Suppressor macrophage treated with lipopolysaccharide for 4 hours (primary cell): ENCODE measurements at regions not wholly inside any gene's neighbourhood (a gene's known extent, or its start where the extent isn't known, plus 50 kb on each side); places are given as distances from the start of the nearest gene placed in this dataset.
"Not testable (repeated sequence)": the region's sequence is repeated elsewhere in the genome, so short reads cannot be mapped to it uniquely, and the experiment has no call there.

Source experiments
- DNase-seq: peaks from one replicate; pipeline ENCODE4 v3.0.0-alpha.2; 2020

- no peak for DNase-seq
Measured at GRCh38 chr12:127479256-127479655, 787.7 kb upstream of the TMEM132C start.

- DNase-seq, result no peak
Measured at GRCh38 chr12:127480775-127481314, 786.1 kb upstream of the TMEM132C start.

GRCh38 chr12:127482950-127483349, 784.0 kb upstream of the TMEM132C start:
- no peak for DNase-seq

- peak; percentile 3 for DNase-seq
Measured at GRCh38 chr12:127485528-127485927, 781.4 kb upstream of the TMEM132C start.

GRCh38 chr12:127487031-127487430, 779.9 kb upstream of the TMEM132C start:
- DNase-seq, result no peak

GRCh38 chr12:127489061-127489460, 777.9 kb upstream of the TMEM132C start:
- DNase-seq, result no peak

GRCh38 chr12:127494961-127495915, 771.7 kb upstream of the TMEM132C start:
- no peak for DNase-seq

- DNase-seq, result no peak
Measured at GRCh38 chr12:127496255-127496654, 770.7 kb upstream of the TMEM132C start.

GRCh38 chr12:127500512-127501035, 766.4 kb upstream of the TMEM132C start:
- no peak for DNase-seq

GRCh38 chr12:127501916-127502315, 765.1 kb upstream of the TMEM132C start:
- DNase-seq, result no peak

- DNase-seq, result no peak
Measured at GRCh38 chr12:127503246-127503645, 763.7 kb upstream of the TMEM132C start.

GRCh38 chr12:127503996-127504395, 763.0 kb upstream of the TMEM132C start:
- DNase-seq, result not testable (repeated sequence)

- DNase-seq, result no peak
Measured at GRCh38 chr12:127504874-127505273, 762.1 kb upstream of the TMEM132C start.

- DNase-seq, result no peak
Measured at GRCh38 chr12:127507341-127507740, 759.6 kb upstream of the TMEM132C start.

GRCh38 chr12:127509066-127509778, 757.7 kb upstream of the TMEM132C start:
- no peak for DNase-seq

GRCh38 chr12:127515941-127516340, 751.0 kb upstream of the TMEM132C start:
- DNase-seq, result no peak

- DNase-seq, result no peak
Measured at GRCh38 chr12:127516467-127516866, 750.5 kb upstream of the TMEM132C start.

GRCh38 chr12:127519779-127520178, 747.2 kb upstream of the TMEM132C start:
- no peak for DNase-seq

- DNase-seq, result no peak
Measured at GRCh38 chr12:127526925-127527324, 740.0 kb upstream of the TMEM132C start.

GRCh38 chr12:127528551-127528950, 738.4 kb upstream of the TMEM132C start:
- DNase-seq, result no peak

GRCh38 chr12:127531542-127531941, 735.4 kb upstream of the TMEM132C start:
- no peak for DNase-seq

GRCh38 chr12:127533353-127533752, 733.6 kb upstream of the TMEM132C start:
- DNase-seq, result no peak

- DNase-seq, result no peak
Measured at GRCh38 chr12:127536833-127537428, 730.0 kb upstream of the TMEM132C start.
